ENCODE measurements at regions not wholly inside any gene's neighbourhood (a gene's known extent, or its start where the extent isn't known, plus 50 kb on each side); places are given as distances from the start of the nearest gene placed in this dataset.

DNA sequence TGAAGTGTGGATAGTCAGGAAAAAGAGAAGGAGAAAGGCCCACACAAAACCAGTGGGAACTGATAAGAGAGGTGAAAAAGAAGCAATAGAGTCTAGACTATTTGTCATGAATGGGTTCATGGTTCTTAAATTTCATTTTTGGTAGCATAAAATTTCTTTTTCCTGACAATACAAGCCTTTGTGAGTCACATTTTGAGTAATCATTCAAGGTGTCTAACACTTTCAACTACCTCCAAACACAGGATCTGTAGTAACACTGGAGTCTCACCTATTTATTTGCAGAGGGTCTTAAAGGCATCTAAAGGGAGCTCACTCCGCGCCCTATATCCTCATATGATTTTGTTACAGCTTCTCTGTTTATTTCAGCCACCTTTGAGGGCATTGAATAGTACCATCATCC, 96.0 kb downstream of the SAMD9 start:
- intact Hi-C loops (cut with micrococcal nuclease), result no loop called here
- Histone ChIP-seq H3K79me2 (ENCODE audit: low read length) (no peaks in the 10 kb centered on the region), H3K36me3 (ENCODE audit: low read depth, low read length) (no peaks in the 10 kb centered on the region), H3K4me3 (ENCODE audit: low read length) (no peak overlapping the region), H3K4me1 (ENCODE audit: insufficient read depth, low read length) (no peaks in the 10 kb centered on the region), H3K9me2 (replicated peaks; ENCODE audit: low read length) (no peaks in the 10 kb centered on the region), H4K20me1 (ENCODE audit: low read length) (no peaks in the 10 kb centered on the region), H3K4me2 (ENCODE audit: low read length) (no peak overlapping the region), H3K9ac (ENCODE audit: low read length) (no peak overlapping the region), H2AFZ (ENCODE audit: low read length) (no peak overlapping the region), H3K27ac (ENCODE audit: low read length) (no peak overlapping the region), H3K27me3 (ENCODE audit: low read length) (no peaks in the 10 kb centered on the region), H3F3A (ENCODE audit: low read length, unreplicated experiment) (no peaks in the 10 kb centered on the region), H3K9me3 (ENCODE audit: low read length) (no peaks in the 10 kb centered on the region)
- ChIA-PET CTCF (no interaction called here), POLR2A (ENCODE audit: unreplicated experiment) (interaction anchor here (0.6 kb wide), 1 partner anchor 69 kb away, joined by 3 read pairs; no protein-coding TSS in a partner anchor)
- 0 out of 2 replicates have a peak, but pooled peaks have one; percentile 1 for TF ChIP-seq CTCF (conservative IDR thresholded peaks at IDR 0.05; ENCODE audit: low read depth, low read length)
- TF ChIP-seq EZH2 (IDR thresholded peaks at IDR 0.05; ENCODE audit: low read length, unreplicated experiment), result no peak
- TF ChIP-seq EZH2phosphoT487 (IDR thresholded peaks at IDR 0.05; ENCODE audit: borderline replicate concordance, low read length), result no peak
- DNase-seq, result no peak
- no TSS peak for BruUV-seq (replicated peaks)
- no peak for ATAC-seq

DNA sequence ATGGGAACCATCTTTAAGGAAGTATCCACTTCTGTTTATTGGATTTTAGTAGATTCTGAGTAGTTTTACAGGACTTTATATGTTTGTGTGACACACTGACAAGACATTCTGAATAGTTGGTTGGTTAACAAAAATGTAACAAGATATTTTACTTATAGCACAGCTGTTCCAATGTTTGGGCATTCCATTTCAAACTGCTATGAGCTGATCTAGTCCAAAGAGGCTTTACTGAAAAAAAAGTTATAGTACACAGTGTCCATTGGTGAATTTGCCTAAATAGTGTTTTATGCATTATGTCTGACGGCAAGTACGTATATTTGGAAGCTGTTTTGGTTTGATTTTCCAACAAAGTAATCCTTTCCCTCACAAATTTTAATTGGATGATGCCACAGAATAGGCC, 99.1 kb downstream of the SAMD9 start:
- Histone ChIP-seq H2AFZ (ENCODE audit: low read length) (no peak overlapping the region), H3K27ac (ENCODE audit: low read length) (no peak overlapping the region), H3K4me2 (ENCODE audit: low read length) (no peak overlapping the region), H3K9me3 (ENCODE audit: low read length) (no peaks in the 10 kb centered on the region), H3K27me3 (ENCODE audit: low read length) (no peaks in the 10 kb centered on the region), H3K4me1 (ENCODE audit: insufficient read depth, low read length) (peaks cover 24% of the 10 kb centered on the region), H3F3A (ENCODE audit: low read length, unreplicated experiment) (no peaks in the 10 kb centered on the region), H4K20me1 (ENCODE audit: low read length) (no peaks in the 10 kb centered on the region), H3K9ac (ENCODE audit: low read length) (no peak overlapping the region), H3K36me3 (ENCODE audit: low read depth, low read length) (no peaks in the 10 kb centered on the region), H3K9me2 (replicated peaks; ENCODE audit: low read length) (no peaks in the 10 kb centered on the region), H3K79me2 (ENCODE audit: low read length) (no peaks in the 10 kb centered on the region), H3K4me3 (ENCODE audit: low read length) (no peak overlapping the region)
- ChIA-PET CTCF (no interaction called here), POLR2A (ENCODE audit: unreplicated experiment) (no interaction called here)
- intact Hi-C loops (cut with micrococcal nuclease), result loop anchor here (10.0 kb wide), 1 partner anchor 104 kb away; no protein-coding TSS in a partner anchor
- TF ChIP-seq EZH2 (IDR thresholded peaks at IDR 0.05; ENCODE audit: low read length, unreplicated experiment) (no peak), CTCF (conservative IDR thresholded peaks at IDR 0.05; ENCODE audit: low read depth, low read length) (no peak), EZH2phosphoT487 (IDR thresholded peaks at IDR 0.05; ENCODE audit: borderline replicate concordance, low read length) (no peak)
- ATAC-seq (peak; percentile 35; the same call in 1 of the 2 replicates), DNase-seq (no peak)
- no TSS peak for BruUV-seq (replicated peaks)

GRCh38 chr7:93016681-93017381, 100.9 kb downstream of the SAMD9 start:
- intact Hi-C loops (cut with micrococcal nuclease), result loop anchor here (10.0 kb wide), 1 partner anchor 102 kb away; no protein-coding TSS in a partner anchor
- Histone ChIP-seq H3K4me3 (ENCODE audit: low read length) (no peak overlapping the region), H3K79me2 (ENCODE audit: low read length) (no peaks in the 10 kb centered on the region), H3K27ac (ENCODE audit: low read length) (no peak overlapping the region), H2AFZ (ENCODE audit: low read length) (no peak overlapping the region), H3K9ac (ENCODE audit: low read length) (no peak overlapping the region), H3K27me3 (ENCODE audit: low read length) (no peaks in the 10 kb centered on the region), H3K4me2 (ENCODE audit: low read length) (no peak overlapping the region), H4K20me1 (ENCODE audit: low read length) (no peaks in the 10 kb centered on the region), H3F3A (ENCODE audit: low read length, unreplicated experiment) (no peaks in the 10 kb centered on the region), H3K36me3 (ENCODE audit: low read depth, low read length) (no peaks in the 10 kb centered on the region), H3K9me3 (ENCODE audit: low read length) (no peaks in the 10 kb centered on the region), H3K9me2 (replicated peaks; ENCODE audit: low read length) (no peaks in the 10 kb centered on the region), H3K4me1 (ENCODE audit: insufficient read depth, low read length) (peaks cover 30% of the 10 kb centered on the region)
- TF ChIP-seq EZH2 (IDR thresholded peaks at IDR 0.05; ENCODE audit: low read length, unreplicated experiment) (no peak), EZH2phosphoT487 (IDR thresholded peaks at IDR 0.05; ENCODE audit: borderline replicate concordance, low read length) (no peak), CTCF (conservative IDR thresholded peaks at IDR 0.05; ENCODE audit: low read depth, low read length) (no peak)
- DNase-seq (no peak), ATAC-seq (no peak)
- BruUV-seq (replicated peaks), result no TSS peak
- ChIA-PET POLR2A (ENCODE audit: unreplicated experiment) (interaction anchor here (0.6 kb wide), 1 partner anchor 1063 kb away, joined by 7 read pairs; no protein-coding TSS in a partner anchor), CTCF (no interaction called here)
